Keratinocyte (primary cell): ENCODE measurements at regions not wholly inside any gene's neighbourhood (a gene's known extent, or its start where the extent isn't known, plus 50 kb on each side); places are given as distances from the start of the nearest gene placed in this dataset.

ENCODE experiments used
- DNase-seq: peaks from one replicate; pipeline ENCODE4 v3.0.0-alpha.2; 2011; ENCODE audit warnings: low read depth, missing footprints, low spot score
- FAIRE-seq: peaks from 2 replicates; lab custom pipeline; 2011; peaks lifted over from hg19 to GRCh38; lab: Jason Lieb, UNC
- H2AFZ ChIP-seq: 2 replicates; pipeline ENCODE4 v1.6.0; 2012; ENCODE audit warnings: low read length, control low read depth, inconsistent platforms; ENCODE audit not compliant: control insufficient read depth
- H3K27ac ChIP-seq: 2 replicates; pipeline ENCODE4 v1.5.1; 2011; ENCODE audit warnings: low read length; ENCODE audit not compliant: control insufficient read depth, insufficient read depth
- H3K27me3 ChIP-seq: 3 replicates; pipeline ENCODE4 v1.6.0; 2011; ENCODE audit warnings: low read length; ENCODE audit not compliant: control insufficient read depth, insufficient read depth; ENCODE audit errors: extremely low read depth
- H3K36me3 ChIP-seq, 2 experiments: 2 replicates in 1 of 2; 3 replicates in 1 of 2; pipeline ENCODE4 v1.5.1; 2011; ENCODE audit warnings: low read length in 2 of 2, mild to moderate bottlenecking in 1 of 2; ENCODE audit not compliant: control insufficient read depth in 2 of 2, insufficient read depth in 2 of 2; ENCODE audit errors: extremely low read depth in 1 of 2
- H3K4me1 ChIP-seq: 3 replicates; pipeline ENCODE4 v1.5.1; 2011; ENCODE audit warnings: low read length; ENCODE audit not compliant: control insufficient read depth, insufficient read depth; ENCODE audit errors: extremely low read depth
- H3K4me2 ChIP-seq: 3 replicates; pipeline ENCODE4 v1.6.0; 2011; ENCODE audit warnings: low read depth, low read length; ENCODE audit not compliant: control insufficient read depth, insufficient read depth; ENCODE audit errors: extremely low read depth
- H3K4me3 ChIP-seq, 3 experiments: fragments of 200-600 bp in 1 of 3; sonication (generic) in 1 of 3; 2 replicates in 2 of 3; 3 replicates in 1 of 3; pipeline ENCODE4 v1.5.1; 2011 to 2016; ENCODE audit warnings: low read length in 3 of 3, mild to moderate bottlenecking in 3 of 3, control low read depth in 2 of 3, inconsistent platforms in 1 of 3, low read depth in 1 of 3, mixed read lengths in 1 of 3, mixed run types in 1 of 3, moderate library complexity in 1 of 3; ENCODE audit not compliant: control insufficient read depth in 2 of 3, insufficient read depth in 2 of 3; ENCODE audit errors: extremely low read depth in 1 of 3
- H3K79me2 ChIP-seq: 2 replicates; pipeline ENCODE4 v1.6.0; 2012; ENCODE audit warnings: low read length; ENCODE audit not compliant: control insufficient read depth, insufficient read depth
- H3K9ac ChIP-seq: 3 replicates; pipeline ENCODE4 v1.6.0; 2011; ENCODE audit warnings: low read length; ENCODE audit not compliant: control insufficient read depth, insufficient read depth; ENCODE audit errors: extremely low read depth
- H3K9me1 ChIP-seq: 3 replicates; pipeline ENCODE4 v1.6.0; 2011; ENCODE audit warnings: low read length; ENCODE audit not compliant: control insufficient read depth, insufficient read depth; ENCODE audit errors: extremely low read depth
- H3K9me3 ChIP-seq: 2 replicates; pipeline ENCODE4 v1.5.1; 2012; ENCODE audit warnings: low read depth, low read length; ENCODE audit not compliant: control insufficient read depth
- H4K20me1 ChIP-seq: 3 replicates; pipeline ENCODE4 v1.6.0; 2011; ENCODE audit warnings: low read length; ENCODE audit not compliant: control insufficient read depth, insufficient read depth; ENCODE audit errors: extremely low read depth
- EZH2 ChIP-seq: IDR thresholded peaks from one replicate; pipeline ENCODE4 v1.6.1; 2012; ENCODE audit warnings: inconsistent platforms, mild to moderate bottlenecking, low read length, moderate library complexity
- dilution Hi-C: fragments of 300-500 bp; cut with MboI; formaldehyde crosslinking; loops from one replicate; pipeline ENCODE4 v1.7.0; 2020; ENCODE audit warnings: low sequenced_read_pairs; ENCODE audit not compliant: extremely low pct_ligation_motif_present
- TF ChIP-seq, protein P1 (sequence below), 3 experiments: IDR thresholded peaks in 1 of 3; conservative IDR thresholded peaks in 1 of 3; optimal IDR thresholded peaks in 1 of 3; 2 replicates in 2 of 3; 3 replicates in 1 of 3; pipeline versions ENCODE3 to v1.5.1; 2011; ENCODE audit warnings: low read length in 3 of 3, mild to moderate bottlenecking in 3 of 3, moderate library complexity in 2 of 3, control low read depth in 1 of 3, inconsistent platforms in 1 of 3; ENCODE audit not compliant: insufficient read depth in 2 of 3; ENCODE audit errors: extremely low read depth in 1 of 3

DNA sequence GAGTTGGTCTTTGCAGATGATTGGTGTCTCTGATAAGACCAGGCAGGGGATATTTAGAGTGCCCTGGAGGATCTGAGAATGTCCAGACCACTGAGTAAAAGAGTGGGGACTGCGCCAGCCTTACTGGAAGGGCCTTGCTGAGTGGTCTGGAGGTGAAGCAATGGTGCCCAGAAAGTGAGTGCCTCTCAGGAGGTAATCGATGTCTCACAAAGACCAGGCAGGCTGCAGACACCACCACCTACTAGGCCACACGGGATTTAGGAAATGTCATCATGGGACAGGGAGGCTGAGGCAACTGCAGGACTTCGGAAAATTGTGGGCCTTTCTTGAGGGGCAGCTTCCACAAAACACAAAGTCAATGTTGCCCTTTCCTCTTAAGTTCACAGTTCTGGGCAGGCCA lies 57.2 kb upstream of the STEAP1B start:
- peaks cover 5% of the 10 kb centered on the region for H3K27me3 ChIP-seq
- no peak overlapping the region for H3K9ac ChIP-seq
- no peaks in the 10 kb centered on the region for H3K9me3 ChIP-seq
- no peak for TF ChIP-seq EZH2
- TF ChIP-seq, protein P1, sequence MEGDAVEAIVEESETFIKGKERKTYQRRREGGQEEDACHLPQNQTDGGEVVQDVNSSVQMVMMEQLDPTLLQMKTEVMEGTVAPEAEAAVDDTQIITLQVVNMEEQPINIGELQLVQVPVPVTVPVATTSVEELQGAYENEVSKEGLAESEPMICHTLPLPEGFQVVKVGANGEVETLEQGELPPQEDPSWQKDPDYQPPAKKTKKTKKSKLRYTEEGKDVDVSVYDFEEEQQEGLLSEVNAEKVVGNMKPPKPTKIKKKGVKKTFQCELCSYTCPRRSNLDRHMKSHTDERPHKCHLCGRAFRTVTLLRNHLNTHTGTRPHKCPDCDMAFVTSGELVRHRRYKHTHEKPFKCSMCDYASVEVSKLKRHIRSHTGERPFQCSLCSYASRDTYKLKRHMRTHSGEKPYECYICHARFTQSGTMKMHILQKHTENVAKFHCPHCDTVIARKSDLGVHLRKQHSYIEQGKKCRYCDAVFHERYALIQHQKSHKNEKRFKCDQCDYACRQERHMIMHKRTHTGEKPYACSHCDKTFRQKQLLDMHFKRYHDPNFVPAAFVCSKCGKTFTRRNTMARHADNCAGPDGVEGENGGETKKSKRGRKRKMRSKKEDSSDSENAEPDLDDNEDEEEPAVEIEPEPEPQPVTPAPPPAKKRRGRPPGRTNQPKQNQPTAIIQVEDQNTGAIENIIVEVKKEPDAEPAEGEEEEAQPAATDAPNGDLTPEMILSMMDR (optimal IDR thresholded peaks at IDR 0.05 in 1 of 3, IDR thresholded peaks at IDR 0.05 in 1 of 3, conservative IDR thresholded peaks at IDR 0.05 in 1 of 3; ENCODE audit: extremely low read depth in 1 of 3, insufficient read depth in 2 of 3, low read length in 3 of 3): no peak
- FAIRE-seq: no peak
- no peaks in the 10 kb centered on the region for H4K20me1 ChIP-seq
- dilution Hi-C loops: loop anchor here (25.0 kb wide), 1 partner anchor 180 kb away; the partner anchor contains the start of gene IL6
- H3K36me3 ChIP-seq: no peaks in the 10 kb centered on the region
- peaks cover 14% of the 10 kb centered on the region for H3K4me1 ChIP-seq
- H3K4me2 ChIP-seq: no peak overlapping the region
- no peak overlapping the region for H3K27ac ChIP-seq
- no peak for DNase-seq
- H3K9me1 ChIP-seq: no peaks in the 10 kb centered on the region
- no peak overlapping the region for H3K4me3 ChIP-seq
- no peak overlapping the region for H2AFZ ChIP-seq
- H3K79me2 ChIP-seq: no peaks in the 10 kb centered on the region

GRCh38 chr7:22555476-22555875 lies 55.5 kb upstream of the STEAP1B start:
- Histone ChIP-seq H3K79me2 (no peaks in the 10 kb centered on the region), H3K9me1 (no peaks in the 10 kb centered on the region), H3K36me3 (no peaks in the 10 kb centered on the region), H3K27ac (no peak overlapping the region), H2AFZ (no peak overlapping the region), H3K9ac (no peak overlapping the region), H3K4me1 (peaks cover 4% of the 10 kb centered on the region), H3K9me3 (no peaks in the 10 kb centered on the region), H3K4me2 (no peak overlapping the region), H4K20me1 (no peaks in the 10 kb centered on the region), H3K4me3 (no peak overlapping the region), H3K27me3 (peaks cover 5% of the 10 kb centered on the region)
- TF ChIP-seq, protein P1 (optimal IDR thresholded peaks at IDR 0.05 in 1 of 3, IDR thresholded peaks at IDR 0.05 in 1 of 3, conservative IDR thresholded peaks at IDR 0.05 in 1 of 3; ENCODE audit: extremely low read depth in 1 of 3, insufficient read depth in 2 of 3, low read length in 3 of 3): no peak
- no peak for TF ChIP-seq EZH2
- FAIRE-seq: no peak
- dilution Hi-C loops: loop anchor here (25.0 kb wide), 1 partner anchor 182 kb away; the partner anchor contains the start of gene IL6
- DNase-seq: no peak
